NCI-H82 (cell line): ENCODE measurements at regions not wholly inside any gene's neighbourhood (a gene's known extent, or its start where the extent isn't known, plus 50 kb on each side); places are given as distances from the start of the nearest gene placed in this dataset.
"Not testable (repeated sequence)": the region's sequence is repeated elsewhere in the genome, so short reads cannot be mapped to it uniquely, and the experiment has no call there.

Experiments
- DNase-seq: peaks from one replicate; lab custom pipeline; 2025; lab: John Stamatoyannopoulos, UW

GRCh38 chr3:65172209-65172608, 484.4 kb upstream of the ADAMTS9 start:
- DNase-seq = peak; percentile 2

- peak; percentile 65 for DNase-seq
Observed at GRCh38 chr3:65170390-65171042, 482.7 kb upstream of the ADAMTS9 start.

DNA sequence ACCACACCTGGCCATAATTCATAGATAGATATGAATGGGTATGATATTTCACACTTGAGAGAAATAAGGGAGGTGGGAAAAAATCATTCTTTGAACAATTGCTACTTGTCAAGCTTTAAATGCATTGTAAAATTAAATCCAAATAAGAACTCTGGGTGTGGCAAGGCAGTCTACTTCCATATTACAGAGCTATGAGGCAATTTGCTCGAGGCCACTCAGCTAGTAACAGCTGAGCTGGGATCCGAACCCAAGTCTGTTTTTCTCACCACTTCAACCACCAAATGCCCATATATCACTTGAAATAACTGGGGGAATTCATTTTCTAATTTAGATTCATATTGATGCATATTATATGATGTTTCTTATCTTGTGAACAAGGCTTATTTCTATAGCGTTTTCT, 482.2 kb upstream of the ADAMTS9 start:
- DNase-seq = no peak

GRCh38 chr3:65168547-65168946, 480.7 kb upstream of the ADAMTS9 start:
- no peak for DNase-seq

- DNase-seq = no peak
Observed at GRCh38 chr3:65166531-65166930, 478.7 kb upstream of the ADAMTS9 start.

GRCh38 chr3:65158023-65158422, 470.2 kb upstream of the ADAMTS9 start:
- no peak for DNase-seq

DNA sequence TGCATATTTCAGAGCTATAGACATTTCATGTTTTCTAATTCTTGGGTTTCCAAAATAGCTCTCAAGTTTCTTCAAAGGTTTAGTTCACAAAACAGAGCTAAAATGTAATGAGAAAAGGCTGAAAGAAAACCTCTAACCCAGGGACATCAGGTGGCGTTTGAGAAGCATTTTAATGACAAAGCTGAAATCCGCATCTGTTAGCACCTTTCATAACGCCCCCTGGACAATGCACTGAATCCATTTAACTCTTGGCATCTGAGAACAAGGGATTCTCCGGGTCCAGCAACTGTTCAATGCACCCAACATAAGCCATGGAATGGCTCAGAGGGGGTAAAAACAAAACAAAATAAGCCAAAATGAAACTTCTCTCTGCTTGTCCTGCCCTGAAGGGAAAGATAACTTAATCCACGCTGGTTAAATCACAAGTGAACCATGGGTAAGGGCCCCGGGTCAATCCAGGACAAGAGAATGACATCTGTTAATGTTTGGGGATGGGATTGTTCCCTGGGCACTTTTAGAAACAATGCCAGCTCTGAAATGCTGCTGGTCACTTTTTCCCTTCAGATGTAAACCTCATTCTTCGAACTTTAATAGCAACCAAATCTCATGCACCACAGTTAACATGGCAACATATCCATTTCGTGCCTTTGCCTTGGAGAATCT, 466.2 kb upstream of the ADAMTS9 start:
- DNase-seq = peak; percentile 90

- DNase-seq = peak; percentile 4
Observed at GRCh38 chr3:65151666-65152065, 463.9 kb upstream of the ADAMTS9 start.

GRCh38 chr3:65149877-65150276, 462.1 kb upstream of the ADAMTS9 start:
- DNase-seq = no peak

DNA sequence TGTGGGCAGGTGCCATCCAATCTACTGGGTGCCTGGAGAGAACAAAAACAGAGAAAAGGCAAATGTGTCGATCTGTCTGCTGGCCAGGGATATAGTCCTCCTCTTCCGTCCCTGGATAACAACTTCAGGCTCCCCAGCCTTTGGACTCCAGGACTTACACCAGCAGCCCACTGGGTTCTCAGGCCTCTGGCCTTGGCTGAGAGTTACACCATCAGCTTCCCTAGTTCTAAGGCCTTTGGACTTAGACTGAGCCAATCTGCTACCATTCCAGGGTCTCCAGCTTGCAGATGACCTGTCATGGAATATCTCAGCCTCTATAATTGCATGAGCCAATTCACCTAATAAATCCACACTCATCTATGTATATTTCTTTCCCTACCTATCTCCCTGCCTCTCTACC, 460.9 kb upstream of the ADAMTS9 start:
- no peak for DNase-seq

GRCh38 chr3:65146179-65146578, 458.4 kb upstream of the ADAMTS9 start:
- no peak for DNase-seq

- no peak for DNase-seq
Observed at GRCh38 chr3:65145680-65146079, 457.9 kb upstream of the ADAMTS9 start.

- DNase-seq = no peak
Observed at GRCh38 chr3:65144791-65145351, 457.1 kb upstream of the ADAMTS9 start.

GRCh38 chr3:65142456-65142855, 454.7 kb upstream of the ADAMTS9 start:
- no peak for DNase-seq

DNA sequence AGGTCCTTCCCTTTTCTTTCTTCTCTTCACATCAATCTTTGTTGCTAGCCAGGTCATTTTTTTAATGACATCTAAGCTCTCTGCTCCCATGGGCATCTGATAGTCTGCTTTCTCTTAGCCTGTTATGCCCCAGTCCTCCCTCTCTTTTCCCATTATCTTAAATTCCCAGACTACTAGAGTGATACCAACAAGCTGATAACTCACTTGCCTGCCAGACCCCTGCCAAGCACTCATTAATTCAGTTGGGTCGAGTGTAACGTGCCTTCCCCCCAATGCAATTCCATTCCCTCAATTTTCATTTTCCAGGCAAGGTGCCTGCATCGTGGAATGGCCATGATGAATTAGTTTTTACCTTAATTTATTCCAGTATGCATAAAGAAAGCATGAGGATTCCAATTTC, 450.8 kb upstream of the ADAMTS9 start:
- DNase-seq = no peak

- not testable (repeated sequence) for DNase-seq
Observed at GRCh38 chr3:65133752-65134151, 446.0 kb upstream of the ADAMTS9 start.

DNA sequence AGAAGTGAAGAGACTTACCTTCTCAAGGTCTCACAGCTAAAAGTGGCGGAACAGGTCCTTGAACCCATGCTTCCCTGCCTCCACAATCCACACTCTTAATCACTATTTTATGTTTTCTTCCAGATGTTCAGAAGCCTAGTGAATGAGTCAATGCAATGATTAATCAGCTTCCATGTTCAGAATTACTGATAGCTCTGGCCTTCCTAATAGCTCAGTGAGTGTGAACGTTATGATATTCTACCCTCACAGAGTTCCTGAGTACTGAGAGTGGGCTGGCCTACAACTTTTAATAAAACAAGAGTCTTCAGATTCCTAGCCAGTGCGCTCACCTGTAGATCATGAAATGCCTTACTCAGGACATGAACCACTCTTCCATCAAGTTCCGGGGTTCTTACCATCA, 443.0 kb upstream of the ADAMTS9 start:
- DNase-seq = no peak

DNA sequence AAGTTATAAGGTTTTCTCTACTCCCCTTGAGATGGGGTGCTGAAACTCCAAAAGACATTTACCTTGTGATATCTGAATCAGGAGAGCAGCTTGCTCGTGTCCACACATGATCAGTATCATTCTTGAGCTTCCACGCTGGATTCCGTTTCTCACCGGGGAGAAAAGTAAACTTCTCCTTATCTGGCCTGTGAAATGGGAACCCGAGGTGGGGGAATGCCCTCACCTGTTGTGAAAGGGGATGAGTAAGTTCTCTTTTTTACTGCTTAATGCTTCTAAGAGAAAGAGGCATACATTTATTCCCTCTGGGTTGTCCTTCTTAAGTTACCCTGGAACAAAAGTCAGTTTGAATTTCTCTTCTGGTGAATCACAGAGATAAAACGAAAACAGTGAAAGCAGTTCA, 440.5 kb upstream of the ADAMTS9 start:
- DNase-seq = no peak

DNA sequence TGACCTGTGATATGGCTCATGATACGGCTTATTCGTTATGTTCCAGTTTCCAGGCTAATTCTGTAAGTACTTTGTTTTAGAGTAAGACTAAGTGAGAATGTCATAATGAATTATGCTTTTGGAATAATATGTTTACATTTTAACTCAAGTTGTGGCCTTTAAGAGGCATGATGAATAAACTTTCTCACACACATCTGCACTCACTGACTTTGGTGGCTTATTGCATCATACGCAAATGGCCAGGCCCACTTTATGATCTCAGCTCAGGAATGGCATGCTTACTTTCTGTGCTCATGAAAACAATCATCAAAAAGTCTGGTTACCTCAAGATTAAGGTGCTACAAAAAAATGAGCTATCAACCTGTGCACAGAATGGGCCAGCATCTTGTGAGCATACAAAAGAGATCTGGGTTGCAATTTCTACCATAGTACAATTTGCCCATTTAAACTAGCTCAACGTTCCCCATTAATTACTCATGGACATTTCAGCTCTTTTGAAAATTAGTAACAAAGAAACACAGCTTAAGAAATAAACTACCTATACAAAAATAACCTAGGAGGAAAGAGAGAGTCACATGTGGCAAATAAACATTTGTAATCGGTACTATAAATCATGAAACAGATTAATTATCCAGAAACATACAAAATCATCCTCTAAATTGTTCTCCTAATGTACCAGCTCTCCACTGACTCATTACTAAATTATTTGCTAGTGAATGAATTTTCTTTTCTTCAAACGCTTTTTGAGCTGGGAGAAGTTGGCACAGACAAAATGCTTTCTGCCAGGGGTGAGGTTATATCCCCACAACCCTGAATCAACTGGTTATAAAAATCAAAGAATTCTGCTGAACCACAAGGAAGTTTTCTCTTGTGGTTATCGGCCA, 439.0 kb upstream of the ADAMTS9 start:
- no peak for DNase-seq

- not testable (repeated sequence) for DNase-seq
Observed at GRCh38 chr3:65120156-65120555, 432.4 kb upstream of the ADAMTS9 start.

DNA sequence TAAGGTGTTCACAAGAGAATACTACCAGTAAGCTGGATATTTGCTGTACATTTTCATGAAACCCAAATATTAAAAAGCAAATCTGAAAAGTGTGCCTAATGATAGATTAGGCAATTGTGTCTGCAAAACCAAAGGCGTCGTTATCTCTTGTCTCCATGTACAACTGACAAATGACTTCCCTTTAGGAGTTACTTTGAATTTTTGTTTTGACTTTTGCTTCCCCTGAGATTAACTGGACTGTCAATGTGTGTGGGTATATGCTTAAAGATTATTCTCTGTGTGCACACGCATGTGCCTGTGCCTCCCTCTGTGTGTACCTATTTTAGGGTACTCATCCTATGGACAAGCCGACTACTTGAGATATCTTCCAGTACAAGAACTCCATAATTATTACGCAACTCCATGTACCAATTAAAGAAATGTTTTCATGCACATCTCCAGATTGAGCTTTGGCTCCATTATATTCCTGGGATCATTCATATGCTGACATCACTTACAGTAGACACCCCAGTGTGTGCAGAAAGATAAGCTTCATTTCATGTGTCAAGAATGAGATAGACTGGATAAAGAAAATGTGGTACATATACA, 431.2 kb upstream of the ADAMTS9 start:
- DNase-seq = no peak

GRCh38 chr3:65114041-65114440, 426.2 kb upstream of the ADAMTS9 start:
- no peak for DNase-seq
